Fibroblast of villous mesenchyme (primary cell): ENCODE measurements at regions not wholly inside any gene's neighbourhood (a gene's known extent, or its start where the extent isn't known, plus 50 kb on each side); places are given as distances from the start of the nearest gene placed in this dataset.

ENCODE experiments used
- DNase-seq: peaks from one replicate; pipeline ENCODE4 v3.0.0-alpha.2; 2010; ENCODE audit warnings: low read depth
- H3K4me3 ChIP-seq: 2 replicates; pipeline ENCODE4 v1.5.1; 2011; ENCODE audit warnings: low read depth, mild to moderate bottlenecking, low read length
- CTCF ChIP-seq: IDR thresholded peaks from 2 replicates; pipeline ENCODE4 v1.5.1; 2012; ENCODE audit warnings: low read depth, mild to moderate bottlenecking, low read length; ENCODE audit not compliant: insufficient read depth

- no peak for TF ChIP-seq CTCF
Measured at GRCh38 chr5:124154714-124155113, 591.7 kb downstream of the ZNF608 start.

GRCh38 chr5:124153588-124153987, 592.9 kb downstream of the ZNF608 start:
- DNase-seq = no peak
- no peak overlapping the region for H3K4me3 ChIP-seq
- no peak for TF ChIP-seq CTCF

More at GRCh38 chr5:124154714-124155113, 591.7 kb downstream of the ZNF608 start:
- H3K4me3 ChIP-seq = no peak overlapping the region
- DNase-seq = no peak

- TF ChIP-seq CTCF = no peak
- no peak overlapping the region for H3K4me3 ChIP-seq
- no peak for DNase-seq
Measured at GRCh38 chr5:124148574-124148973, 597.9 kb downstream of the ZNF608 start.

GRCh38 chr5:124140060-124140459, 606.4 kb downstream of the ZNF608 start:
- TF ChIP-seq CTCF = no peak
- DNase-seq = no peak
- H3K4me3 ChIP-seq = no peak overlapping the region

- no peak for DNase-seq
- no peak for TF ChIP-seq CTCF
- no peak overlapping the region for H3K4me3 ChIP-seq
Measured at GRCh38 chr5:124139477-124139876, 607.0 kb downstream of the ZNF608 start.

- no peak for DNase-seq
- H3K4me3 ChIP-seq = no peak overlapping the region
- no peak for TF ChIP-seq CTCF
Measured at GRCh38 chr5:124136609-124137008, 609.8 kb downstream of the ZNF608 start.

- no peak for TF ChIP-seq CTCF
- no peak overlapping the region for H3K4me3 ChIP-seq
- DNase-seq = no peak
Measured at GRCh38 chr5:124134941-124135340, 611.5 kb downstream of the ZNF608 start.
